ENCODE measurements at regions not wholly inside any gene's neighbourhood (a gene's known extent, or its start where the extent isn't known, plus 50 kb on each side); places are given as distances from the start of the nearest gene placed in this dataset.
"Not testable (repeated sequence)": the region's sequence is repeated elsewhere in the genome, so short reads cannot be mapped to it uniquely, and the experiment has no call there.

GRCh38 chr14:23896609-23897153 lies 56.9 kb upstream of the DHRS4 start:
- POLR2A ChIA-PET, result no interaction called here
- Mint-ChIP-seq H3K4me3 (ENCODE audit: unreplicated experiment) (no peak overlapping the region), H3K27me3 (ENCODE audit: insufficient read depth, unreplicated experiment) (no peaks in the 10 kb centered on the region), H3K4me1 (ENCODE audit: low read depth, unreplicated experiment) (no peaks in the 10 kb centered on the region), H3K9me3 (ENCODE audit: unreplicated experiment) (no peaks in the 10 kb centered on the region), H3K36me3 (ENCODE audit: insufficient read depth, unreplicated experiment) (no peaks in the 10 kb centered on the region), H3K27ac (ENCODE audit: unreplicated experiment) (no peak overlapping the region)
- no peaks in the 10 kb centered on the region for H3K36me3 ChIP-seq (ENCODE audit: control insufficient read depth, insufficient read depth, low read length)
- H3K9me3 ChIP-seq, result no peaks in the 10 kb centered on the region
- no TSS peak for BruUV-seq (replicated peaks)
- H3K4me1 ChIP-seq, result no peaks in the 10 kb centered on the region
- DNase-seq, result no peak
- TF ChIP-seq, protein P1, sequence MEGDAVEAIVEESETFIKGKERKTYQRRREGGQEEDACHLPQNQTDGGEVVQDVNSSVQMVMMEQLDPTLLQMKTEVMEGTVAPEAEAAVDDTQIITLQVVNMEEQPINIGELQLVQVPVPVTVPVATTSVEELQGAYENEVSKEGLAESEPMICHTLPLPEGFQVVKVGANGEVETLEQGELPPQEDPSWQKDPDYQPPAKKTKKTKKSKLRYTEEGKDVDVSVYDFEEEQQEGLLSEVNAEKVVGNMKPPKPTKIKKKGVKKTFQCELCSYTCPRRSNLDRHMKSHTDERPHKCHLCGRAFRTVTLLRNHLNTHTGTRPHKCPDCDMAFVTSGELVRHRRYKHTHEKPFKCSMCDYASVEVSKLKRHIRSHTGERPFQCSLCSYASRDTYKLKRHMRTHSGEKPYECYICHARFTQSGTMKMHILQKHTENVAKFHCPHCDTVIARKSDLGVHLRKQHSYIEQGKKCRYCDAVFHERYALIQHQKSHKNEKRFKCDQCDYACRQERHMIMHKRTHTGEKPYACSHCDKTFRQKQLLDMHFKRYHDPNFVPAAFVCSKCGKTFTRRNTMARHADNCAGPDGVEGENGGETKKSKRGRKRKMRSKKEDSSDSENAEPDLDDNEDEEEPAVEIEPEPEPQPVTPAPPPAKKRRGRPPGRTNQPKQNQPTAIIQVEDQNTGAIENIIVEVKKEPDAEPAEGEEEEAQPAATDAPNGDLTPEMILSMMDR (IDR thresholded peaks at IDR 0.05; ENCODE audit: insufficient read depth in 1 of 2, low read depth in 1 of 2, low read length in 1 of 2, severe bottlenecking in 1 of 2, unreplicated experiment in 1 of 2), result no peak
- intact Hi-C loops (cut with micrococcal nuclease; ENCODE audit: unreplicated experiment), result no loop called here
- H3K27me3 ChIP-seq (replicated peaks; ENCODE audit: control insufficient read depth, insufficient read depth, low read length), result no peaks in the 10 kb centered on the region
- H3K4me3 ChIP-seq (ENCODE audit: low read depth, low read length), result no peak overlapping the region
- CTCF ChIA-PET, result no interaction called here

DNA sequence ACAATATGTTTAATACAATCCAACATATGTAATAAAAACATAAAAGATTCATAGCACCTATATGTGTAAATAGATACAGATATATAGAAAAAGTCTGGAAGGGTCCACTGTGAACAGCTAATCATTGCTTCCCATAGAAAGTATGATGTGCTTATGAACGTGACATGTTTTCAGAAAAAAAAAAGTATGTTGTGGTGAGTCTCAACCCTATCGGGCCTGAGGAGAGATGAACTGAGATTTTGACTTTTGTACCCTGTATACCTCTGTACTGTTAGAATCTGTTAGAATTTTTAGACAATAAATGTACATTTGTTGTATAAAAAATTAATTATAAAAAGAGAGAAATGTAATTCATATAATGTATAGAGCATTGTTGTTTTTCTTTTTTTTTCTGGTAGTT lies 56.3 kb upstream of the DHRS4 start:
- H3K4me1 Mint-ChIP-seq (ENCODE audit: low read depth, unreplicated experiment); H3K36me3 ChIP-seq (ENCODE audit: control insufficient read depth, insufficient read depth, low read length); DNase-seq; H3K9me3 Mint-ChIP-seq (ENCODE audit: unreplicated experiment); H3K4me3 Mint-ChIP-seq (ENCODE audit: unreplicated experiment); H3K27me3 ChIP-seq (replicated peaks; ENCODE audit: control insufficient read depth, insufficient read depth, low read length); H3K4me3 ChIP-seq (ENCODE audit: low read depth, low read length); POLR2A ChIA-PET; H3K27ac Mint-ChIP-seq (ENCODE audit: unreplicated experiment); H3K36me3 Mint-ChIP-seq (ENCODE audit: insufficient read depth, unreplicated experiment); BruUV-seq (replicated peaks); intact Hi-C loops (cut with micrococcal nuclease; ENCODE audit: unreplicated experiment); H3K4me1 ChIP-seq; CTCF ChIA-PET; H3K9me3 ChIP-seq; H3K27me3 Mint-ChIP-seq (ENCODE audit: insufficient read depth, unreplicated experiment): not testable (repeated sequence)

- intact Hi-C loops (cut with micrococcal nuclease; ENCODE audit: unreplicated experiment); H3K9me3 Mint-ChIP-seq (ENCODE audit: unreplicated experiment): not testable (repeated sequence)
These were observed 55.2 kb upstream of the DHRS4 start for GRCh38 chr14:23898359-23898758.

DNA sequence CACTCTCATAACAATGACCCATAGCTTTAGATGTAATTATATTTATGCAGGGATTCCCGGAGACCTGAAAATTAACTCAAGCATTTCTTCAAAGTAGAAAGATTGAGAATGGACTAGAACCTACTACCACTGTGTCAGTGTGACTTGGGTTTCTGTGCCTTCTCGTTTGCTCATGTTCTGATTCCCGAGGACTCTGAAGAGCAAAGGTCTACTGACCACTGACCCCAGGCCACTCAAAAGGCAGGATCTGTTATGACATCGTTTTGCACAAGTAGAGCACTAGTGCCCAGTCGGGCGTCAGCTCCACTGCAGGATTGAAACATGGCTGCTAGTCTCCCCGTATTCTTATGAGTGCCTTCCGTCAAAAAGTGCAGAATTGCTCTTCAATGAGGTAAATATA lies 53.8 kb upstream of the DHRS4 start:
- BruUV-seq (replicated peaks), result no TSS peak
- Histone ChIP-seq H3K9me3 (no peaks in the 10 kb centered on the region), H3K27me3 (replicated peaks; ENCODE audit: control insufficient read depth, insufficient read depth, low read length) (no peaks in the 10 kb centered on the region), H3K4me3 (ENCODE audit: low read depth, low read length) (no peak overlapping the region), H3K36me3 (ENCODE audit: control insufficient read depth, insufficient read depth, low read length) (no peaks in the 10 kb centered on the region), H3K4me1 (no peaks in the 10 kb centered on the region)
- H3K4me1 Mint-ChIP-seq (ENCODE audit: low read depth, unreplicated experiment), result no peaks in the 10 kb centered on the region
- H3K4me3 Mint-ChIP-seq (ENCODE audit: unreplicated experiment), result no peak overlapping the region
- H3K9me3 Mint-ChIP-seq (ENCODE audit: unreplicated experiment), result no peaks in the 10 kb centered on the region
- ChIA-PET POLR2A (no interaction called here), CTCF (interaction anchor here (1.0 kb wide), 1 partner anchor 11 kb away, joined by 5 read pairs; no protein-coding TSS in a partner anchor)
- H3K27ac Mint-ChIP-seq (ENCODE audit: unreplicated experiment), result no peak overlapping the region
- DNase-seq, result no peak
- TF ChIP-seq, protein P1 (IDR thresholded peaks at IDR 0.05; ENCODE audit: insufficient read depth in 1 of 2, low read depth in 1 of 2, low read length in 1 of 2, severe bottlenecking in 1 of 2, unreplicated experiment in 1 of 2), result no peak
- H3K27me3 Mint-ChIP-seq (ENCODE audit: insufficient read depth, unreplicated experiment), result peaks cover 8% of the 10 kb centered on the region
- H3K36me3 Mint-ChIP-seq (ENCODE audit: insufficient read depth, unreplicated experiment), result no peaks in the 10 kb centered on the region
- intact Hi-C loops (cut with micrococcal nuclease; ENCODE audit: unreplicated experiment), result no loop called here

More at GRCh38 chr14:23898359-23898758, 55.2 kb upstream of the DHRS4 start:
- DNase-seq; H3K4me1 Mint-ChIP-seq (ENCODE audit: low read depth, unreplicated experiment); H3K4me1 ChIP-seq; BruUV-seq (replicated peaks); H3K36me3 ChIP-seq (ENCODE audit: control insufficient read depth, insufficient read depth, low read length); H3K4me3 ChIP-seq (ENCODE audit: low read depth, low read length); POLR2A ChIA-PET; H3K27me3 ChIP-seq (replicated peaks; ENCODE audit: control insufficient read depth, insufficient read depth, low read length); H3K27me3 Mint-ChIP-seq (ENCODE audit: insufficient read depth, unreplicated experiment); H3K27ac Mint-ChIP-seq (ENCODE audit: unreplicated experiment); H3K4me3 Mint-ChIP-seq (ENCODE audit: unreplicated experiment); CTCF ChIA-PET; H3K9me3 ChIP-seq; H3K36me3 Mint-ChIP-seq (ENCODE audit: insufficient read depth, unreplicated experiment): not testable (repeated sequence)

All from Caco-2 (cell line).